HG03108 (cell line): ENCODE measurements at regions not wholly inside any gene's neighbourhood (a gene's known extent, or its start where the extent isn't known, plus 50 kb on each side); places are given as distances from the start of the nearest gene placed in this dataset.

Source experiments
- ATAC-seq: cut with Tn5 transposase; IDR thresholded peaks from one replicate; pipeline ENCODE4 v1.9.1; 2021; ENCODE audit warnings: moderate library complexity; ENCODE audit not compliant: unreplicated experiment

- ATAC-seq, result no peak
These were observed 1905.3 kb upstream of the PIK3C3 start for GRCh38 chr18:40049716-40050115.

GRCh38 chr18:40048886-40049650, 1906.0 kb upstream of the PIK3C3 start:
- no peak for ATAC-seq

- no peak for ATAC-seq
These were observed 1906.8 kb upstream of the PIK3C3 start for GRCh38 chr18:40048253-40048652.

- ATAC-seq, result no peak
These were observed 1908.4 kb upstream of the PIK3C3 start for GRCh38 chr18:40046596-40046995.

GRCh38 chr18:40041951-40042350, 1913.1 kb upstream of the PIK3C3 start:
- ATAC-seq, result no peak

- no peak for ATAC-seq
These were observed 1914.5 kb upstream of the PIK3C3 start for GRCh38 chr18:40040574-40040973.

GRCh38 chr18:40037356-40037755, 1917.7 kb upstream of the PIK3C3 start:
- ATAC-seq, result no peak

- ATAC-seq, result no peak
These were observed 1918.2 kb upstream of the PIK3C3 start for GRCh38 chr18:40036861-40037260.

GRCh38 chr18:40035966-40036365, 1919.1 kb upstream of the PIK3C3 start:
- no peak for ATAC-seq

- ATAC-seq, result no peak
These were observed 1923.0 kb upstream of the PIK3C3 start for GRCh38 chr18:40032076-40032475.

GRCh38 chr18:40031435-40031834, 1923.6 kb upstream of the PIK3C3 start:
- no peak for ATAC-seq

- no peak for ATAC-seq
These were observed 1935.1 kb upstream of the PIK3C3 start for GRCh38 chr18:40019797-40020392.

GRCh38 chr18:40018266-40018665, 1936.8 kb upstream of the PIK3C3 start:
- ATAC-seq, result no peak

- no peak for ATAC-seq
These were observed 1938.0 kb upstream of the PIK3C3 start for GRCh38 chr18:40017021-40017420.

- ATAC-seq, result no peak
These were observed 1938.6 kb upstream of the PIK3C3 start for GRCh38 chr18:40016405-40016804.

- no peak for ATAC-seq
These were observed 1941.9 kb upstream of the PIK3C3 start for GRCh38 chr18:40013001-40013609.

GRCh38 chr18:40011201-40011600, 1943.8 kb upstream of the PIK3C3 start:
- ATAC-seq, result no peak

GRCh38 chr18:40006634-40007033, 1948.4 kb upstream of the PIK3C3 start:
- ATAC-seq, result no peak

- ATAC-seq, result no peak
These were observed 1950.8 kb upstream of the PIK3C3 start for GRCh38 chr18:40004246-40004645.

GRCh38 chr18:39998317-39998716, 1956.7 kb upstream of the PIK3C3 start:
- ATAC-seq, result no peak

GRCh38 chr18:39994498-39994897, 1960.5 kb upstream of the PIK3C3 start:
- no peak for ATAC-seq

- ATAC-seq, result no peak
These were observed 1963.3 kb upstream of the PIK3C3 start for GRCh38 chr18:39991696-39992265.
